ENCODE measurements at regions not wholly inside any gene's neighbourhood (a gene's known extent, or its start where the extent isn't known, plus 50 kb on each side); places are given as distances from the start of the nearest gene placed in this dataset.

GRCh38 chrX:39909996-39910395 lies 187.8 kb downstream of the BCOR start:
- no peak overlapping the region for H3K4ac ChIP-seq (ENCODE audit: low read depth, low read length)
- H2BK5ac ChIP-seq (ENCODE audit: low read length) = no peak overlapping the region
- H3K23ac ChIP-seq (ENCODE audit: low read length) = no peak overlapping the region
- no peak overlapping the region for H3K18ac ChIP-seq (ENCODE audit: low read length)
- no peak overlapping the region for H2BK120ac ChIP-seq (ENCODE audit: low read depth, low read length)
- no peak overlapping the region for H2AK5ac ChIP-seq (ENCODE audit: low read length)
- no peak overlapping the region for H2BK15ac ChIP-seq (replicated peaks; ENCODE audit: low read depth)
- WGBS (ENCODE audit: extremely low coverage, insufficient coverage, low lambda C conversion rate) = no CpG with 5 or more reads among the region's 5 CpGs
- H3K56ac ChIP-seq (ENCODE audit: low read length) = peak overlapping the region; percentile 15
- H3K79me2 ChIP-seq (ENCODE audit: control insufficient read depth, insufficient read depth, low read length) = no peaks in the 10 kb centered on the region
- no peak overlapping the region for H3K9ac ChIP-seq (ENCODE audit: low read length)
- no peak overlapping the region for H3K4me3 ChIP-seq (ENCODE audit: low read length)
- no peaks in the 10 kb centered on the region for H3K36me3 ChIP-seq (ENCODE audit: control insufficient read depth, insufficient read depth, low read length)
- H4K8ac ChIP-seq (ENCODE audit: low read depth, low read length) = no peak overlapping the region
- DNase-seq = no peak
- no peak overlapping the region for H4K5ac ChIP-seq (ENCODE audit: low read length)
- H3K27ac ChIP-seq (ENCODE audit: low read depth, low read length) = no peak overlapping the region
- no peaks in the 10 kb centered on the region for H3K27me3 ChIP-seq (ENCODE audit: insufficient read depth, low read length, poor library complexity)
- H3K79me1 ChIP-seq (ENCODE audit: low read length) = no peaks in the 10 kb centered on the region
- H3K4me1 ChIP-seq (ENCODE audit: control insufficient read depth, low read depth, low read length) = no peaks in the 10 kb centered on the region
- no peak overlapping the region for H3K4me2 ChIP-seq (ENCODE audit: low read length)

- DNase-seq = no peak
- Histone ChIP-seq H3K9ac (ENCODE audit: low read length) (no peak overlapping the region), H3K23ac (ENCODE audit: low read length) (no peak overlapping the region), H3K4me2 (ENCODE audit: low read length) (no peak overlapping the region), H3K36me3 (ENCODE audit: control insufficient read depth, insufficient read depth, low read length) (no peaks in the 10 kb centered on the region), H3K79me2 (ENCODE audit: control insufficient read depth, insufficient read depth, low read length) (no peaks in the 10 kb centered on the region), H3K56ac (ENCODE audit: low read length) (no peak overlapping the region), H3K4ac (ENCODE audit: low read depth, low read length) (no peak overlapping the region), H3K27me3 (ENCODE audit: insufficient read depth, low read length, poor library complexity) (no peaks in the 10 kb centered on the region), H4K8ac (ENCODE audit: low read depth, low read length) (no peak overlapping the region), H3K18ac (ENCODE audit: low read length) (no peak overlapping the region), H3K4me3 (ENCODE audit: low read length) (no peak overlapping the region), H2AK5ac (ENCODE audit: low read length) (no peak overlapping the region), H2BK5ac (ENCODE audit: low read length) (no peak overlapping the region), H4K5ac (ENCODE audit: low read length) (no peak overlapping the region), H3K27ac (ENCODE audit: low read depth, low read length) (no peak overlapping the region), H2BK120ac (ENCODE audit: low read depth, low read length) (no peak overlapping the region), H3K4me1 (ENCODE audit: control insufficient read depth, low read depth, low read length) (no peaks in the 10 kb centered on the region), H3K79me1 (ENCODE audit: low read length) (no peaks in the 10 kb centered on the region), H2BK15ac (replicated peaks; ENCODE audit: low read depth) (no peak overlapping the region)
- no CpG with 5 or more reads among the region's 17 CpGs for WGBS (ENCODE audit: extremely low coverage, insufficient coverage, low lambda C conversion rate)
These were observed 187.1 kb downstream of the BCOR start for GRCh38 chrX:39910651-39911050.

- H3K27me3 ChIP-seq (ENCODE audit: insufficient read depth, low read length, poor library complexity) = no peaks in the 10 kb centered on the region
These were observed 186.4 kb downstream of the BCOR start for GRCh38 chrX:39911278-39911897.

GRCh38 chrX:39912126-39912525 lies 185.6 kb downstream of the BCOR start:
- Histone ChIP-seq H2BK120ac (ENCODE audit: low read depth, low read length) (no peak overlapping the region), H3K4me2 (ENCODE audit: low read length) (no peak overlapping the region), H2AK5ac (ENCODE audit: low read length) (no peak overlapping the region), H3K4me3 (ENCODE audit: low read length) (no peak overlapping the region), H4K5ac (ENCODE audit: low read length) (no peak overlapping the region), H4K8ac (ENCODE audit: low read depth, low read length) (no peak overlapping the region), H3K9ac (ENCODE audit: low read length) (no peak overlapping the region), H3K4me1 (ENCODE audit: control insufficient read depth, low read depth, low read length) (no peaks in the 10 kb centered on the region), H3K23ac (ENCODE audit: low read length) (no peak overlapping the region), H3K18ac (ENCODE audit: low read length) (no peak overlapping the region), H3K4ac (ENCODE audit: low read depth, low read length) (no peak overlapping the region), H3K79me2 (ENCODE audit: control insufficient read depth, insufficient read depth, low read length) (no peaks in the 10 kb centered on the region), H3K36me3 (ENCODE audit: control insufficient read depth, insufficient read depth, low read length) (no peaks in the 10 kb centered on the region), H3K27me3 (ENCODE audit: insufficient read depth, low read length, poor library complexity) (no peaks in the 10 kb centered on the region), H2BK5ac (ENCODE audit: low read length) (no peak overlapping the region), H3K79me1 (ENCODE audit: low read length) (no peaks in the 10 kb centered on the region), H3K56ac (ENCODE audit: low read length) (no peak overlapping the region), H3K27ac (ENCODE audit: low read depth, low read length) (no peak overlapping the region), H2BK15ac (replicated peaks; ENCODE audit: low read depth) (no peak overlapping the region)
- DNase-seq = no peak
- no CpG with 5 or more reads among the region's 7 CpGs for WGBS (ENCODE audit: extremely low coverage, insufficient coverage, low lambda C conversion rate)

More at GRCh38 chrX:39911278-39911897, 186.4 kb downstream of the BCOR start:
- Histone ChIP-seq H3K23ac (ENCODE audit: low read length) (no peak overlapping the region), H3K79me1 (ENCODE audit: low read length) (no peaks in the 10 kb centered on the region), H3K9ac (ENCODE audit: low read length) (no peak overlapping the region), H3K56ac (ENCODE audit: low read length) (no peak overlapping the region), H2AK5ac (ENCODE audit: low read length) (no peak overlapping the region), H3K4me2 (ENCODE audit: low read length) (no peak overlapping the region), H2BK5ac (ENCODE audit: low read length) (no peak overlapping the region), H2BK120ac (ENCODE audit: low read depth, low read length) (no peak overlapping the region), H3K18ac (ENCODE audit: low read length) (no peak overlapping the region), H3K79me2 (ENCODE audit: control insufficient read depth, insufficient read depth, low read length) (no peaks in the 10 kb centered on the region), H3K4me3 (ENCODE audit: low read length) (no peak overlapping the region), H3K4ac (ENCODE audit: low read depth, low read length) (no peak overlapping the region), H3K36me3 (ENCODE audit: control insufficient read depth, insufficient read depth, low read length) (no peaks in the 10 kb centered on the region), H4K5ac (ENCODE audit: low read length) (no peak overlapping the region), H2BK15ac (replicated peaks; ENCODE audit: low read depth) (no peak overlapping the region), H3K4me1 (ENCODE audit: control insufficient read depth, low read depth, low read length) (no peaks in the 10 kb centered on the region), H3K27ac (ENCODE audit: low read depth, low read length) (no peak overlapping the region), H4K8ac (ENCODE audit: low read depth, low read length) (no peak overlapping the region)
- WGBS (ENCODE audit: extremely low coverage, insufficient coverage, low lambda C conversion rate) = no CpG with 5 or more reads among the region's 14 CpGs
- no peak for DNase-seq

- no peak overlapping the region for H3K4me2 ChIP-seq (ENCODE audit: low read length)
- no peak overlapping the region for H3K56ac ChIP-seq (ENCODE audit: low read length)
- no peaks in the 10 kb centered on the region for H3K79me1 ChIP-seq (ENCODE audit: low read length)
- no peak overlapping the region for H3K27ac ChIP-seq (ENCODE audit: low read depth, low read length)
- no peak for DNase-seq
- H4K5ac ChIP-seq (ENCODE audit: low read length) = no peak overlapping the region
- no peak overlapping the region for H2AK5ac ChIP-seq (ENCODE audit: low read length)
- H3K23ac ChIP-seq (ENCODE audit: low read length) = no peak overlapping the region
- no peaks in the 10 kb centered on the region for H3K4me1 ChIP-seq (ENCODE audit: control insufficient read depth, low read depth, low read length)
- H2BK15ac ChIP-seq (replicated peaks; ENCODE audit: low read depth) = no peak overlapping the region
- no peak overlapping the region for H2BK120ac ChIP-seq (ENCODE audit: low read depth, low read length)
- no peak overlapping the region for H2BK5ac ChIP-seq (ENCODE audit: low read length)
- H3K4ac ChIP-seq (ENCODE audit: low read depth, low read length) = no peak overlapping the region
- no peaks in the 10 kb centered on the region for H3K79me2 ChIP-seq (ENCODE audit: control insufficient read depth, insufficient read depth, low read length)
- H3K27me3 ChIP-seq (ENCODE audit: insufficient read depth, low read length, poor library complexity) = no peaks in the 10 kb centered on the region
- no peak overlapping the region for H3K9ac ChIP-seq (ENCODE audit: low read length)
- no peaks in the 10 kb centered on the region for H3K36me3 ChIP-seq (ENCODE audit: control insufficient read depth, insufficient read depth, low read length)
- no peak overlapping the region for H3K18ac ChIP-seq (ENCODE audit: low read length)
- no peak overlapping the region for H4K8ac ChIP-seq (ENCODE audit: low read depth, low read length)
- no CpG with 5 or more reads among the region's 3 CpGs for WGBS (ENCODE audit: extremely low coverage, insufficient coverage, low lambda C conversion rate)
- no peak overlapping the region for H3K4me3 ChIP-seq (ENCODE audit: low read length)
These were observed 182.7 kb downstream of the BCOR start for GRCh38 chrX:39915081-39915480.

- no CpG with 5 or more reads among the region's 12 CpGs for WGBS (ENCODE audit: extremely low coverage, insufficient coverage, low lambda C conversion rate)
- Histone ChIP-seq H3K4me2 (ENCODE audit: low read length) (no peak overlapping the region), H3K9ac (ENCODE audit: low read length) (no peak overlapping the region), H3K4me1 (ENCODE audit: control insufficient read depth, low read depth, low read length) (no peaks in the 10 kb centered on the region), H2AK5ac (ENCODE audit: low read length) (no peak overlapping the region), H3K27ac (ENCODE audit: low read depth, low read length) (no peak overlapping the region), H3K56ac (ENCODE audit: low read length) (no peak overlapping the region), H3K27me3 (ENCODE audit: insufficient read depth, low read length, poor library complexity) (no peaks in the 10 kb centered on the region), H3K18ac (ENCODE audit: low read length) (no peak overlapping the region), H2BK5ac (ENCODE audit: low read length) (no peak overlapping the region), H3K4me3 (ENCODE audit: low read length) (no peak overlapping the region), H3K36me3 (ENCODE audit: control insufficient read depth, insufficient read depth, low read length) (no peaks in the 10 kb centered on the region), H3K4ac (ENCODE audit: low read depth, low read length) (no peak overlapping the region), H2BK120ac (ENCODE audit: low read depth, low read length) (no peak overlapping the region), H2BK15ac (replicated peaks; ENCODE audit: low read depth) (no peak overlapping the region), H3K23ac (ENCODE audit: low read length) (no peak overlapping the region), H4K5ac (ENCODE audit: low read length) (no peak overlapping the region), H3K79me1 (ENCODE audit: low read length) (no peaks in the 10 kb centered on the region), H3K79me2 (ENCODE audit: control insufficient read depth, insufficient read depth, low read length) (no peaks in the 10 kb centered on the region), H4K8ac (ENCODE audit: low read depth, low read length) (no peak overlapping the region)
- no peak for DNase-seq
These were observed 182.2 kb downstream of the BCOR start for GRCh38 chrX:39915596-39915995.
